ENCODE measurements at regions not wholly inside any gene's neighbourhood (a gene's known extent, or its start where the extent isn't known, plus 50 kb on each side); places are given as distances from the start of the nearest gene placed in this dataset.

GRCh38 chr17:6248061-6248460, 177.9 kb downstream of the WSCD1 start:
- no peak overlapping the region for H3K4me3 ChIP-seq
- H3K36me3 ChIP-seq (replicated peaks in 1 of 2; ENCODE audit: insufficient read depth in 1 of 2, low read depth in 2 of 2), result no peaks in the 10 kb centered on the region
- no peaks in the 10 kb centered on the region for H3K9me3 ChIP-seq
- TF ChIP-seq CTCF (IDR thresholded peaks at IDR 0.05) (no peak), POLR2A (IDR thresholded peaks at IDR 0.05) (no peak)
- no peaks in the 10 kb centered on the region for H3K27me3 ChIP-seq
- no peaks in the 10 kb centered on the region for H3K4me1 ChIP-seq
- WGBS, 2 donors, result 31 to 38% methylated on average over 3 to 4 of the region's 4 CpGs
- intact Hi-C loops (cut with DNase I), result no loop called here
- DNase-seq, result no peak
- H3K27ac ChIP-seq, result no peak overlapping the region
- no peak for ATAC-seq

- WGBS, 2 donors, result 47 to 53% methylated on average over 5 to 8 of the region's 8 CpGs
- no peak overlapping the region for H3K27ac ChIP-seq
- no peak for TF ChIP-seq CTCF (IDR thresholded peaks at IDR 0.05)
- TF ChIP-seq POLR2A (IDR thresholded peaks at IDR 0.05), result no peak
- H3K27me3 ChIP-seq, result no peaks in the 10 kb centered on the region
- no peak overlapping the region for H3K4me3 ChIP-seq
- intact Hi-C loops (cut with DNase I), result no loop called here
- H3K9me3 ChIP-seq, result no peaks in the 10 kb centered on the region
- H3K36me3 ChIP-seq (replicated peaks in 1 of 2; ENCODE audit: insufficient read depth in 1 of 2, low read depth in 2 of 2), result no peaks in the 10 kb centered on the region
- no peak for DNase-seq
- ATAC-seq, result no peak
- no peaks in the 10 kb centered on the region for H3K4me1 ChIP-seq
These were observed 175.4 kb downstream of the WSCD1 start for GRCh38 chr17:6245301-6246177.

GRCh38 chr17:6244796-6245195, 174.6 kb downstream of the WSCD1 start:
- Histone ChIP-seq H3K9me3 (no peaks in the 10 kb centered on the region), H3K4me3 (no peak overlapping the region), H3K4me1 (no peaks in the 10 kb centered on the region), H3K27me3 (no peaks in the 10 kb centered on the region), H3K27ac (no peak overlapping the region), H3K36me3 (replicated peaks in 1 of 2; ENCODE audit: insufficient read depth in 1 of 2, low read depth in 2 of 2) (no peaks in the 10 kb centered on the region)
- intact Hi-C loops (cut with DNase I), result no loop called here
- 37 to 60% methylated on average over 1 to 4 of the region's 4 CpGs for WGBS, 2 donors
- ATAC-seq (no peak), DNase-seq (no peak)
- TF ChIP-seq POLR2A (IDR thresholded peaks at IDR 0.05) (no peak), CTCF (IDR thresholded peaks at IDR 0.05) (no peak)

GRCh38 chr17:6244253-6244652, 174.1 kb downstream of the WSCD1 start:
- intact Hi-C loops (cut with DNase I), result no loop called here
- H3K27ac ChIP-seq, result no peak overlapping the region
- ATAC-seq (no peak), DNase-seq (no peak)
- 25 to 26% methylated on average over 5 of the region's 5 CpGs for WGBS, 2 donors
- H3K36me3 ChIP-seq (replicated peaks in 1 of 2; ENCODE audit: insufficient read depth in 1 of 2, low read depth in 2 of 2), result no peaks in the 10 kb centered on the region
- TF ChIP-seq POLR2A (IDR thresholded peaks at IDR 0.05), result no peak
- no peak for TF ChIP-seq CTCF (IDR thresholded peaks at IDR 0.05)
- no peak overlapping the region for H3K4me3 ChIP-seq
- no peaks in the 10 kb centered on the region for H3K27me3 ChIP-seq
- no peaks in the 10 kb centered on the region for H3K4me1 ChIP-seq
- no peaks in the 10 kb centered on the region for H3K9me3 ChIP-seq

GRCh38 chr17:6243186-6243585, 173.0 kb downstream of the WSCD1 start:
- DNase-seq, result no peak
- no peak for TF ChIP-seq CTCF (IDR thresholded peaks at IDR 0.05)
- TF ChIP-seq POLR2A (IDR thresholded peaks at IDR 0.05), result no peak
- ATAC-seq, result no peak
- no peak overlapping the region for H3K27ac ChIP-seq
- H3K27me3 ChIP-seq, result no peaks in the 10 kb centered on the region
- intact Hi-C loops (cut with DNase I), result no loop called here
- no peaks in the 10 kb centered on the region for H3K9me3 ChIP-seq
- H3K4me3 ChIP-seq, result no peak overlapping the region
- H3K36me3 ChIP-seq (replicated peaks in 1 of 2; ENCODE audit: insufficient read depth in 1 of 2, low read depth in 2 of 2), result no peaks in the 10 kb centered on the region
- no peaks in the 10 kb centered on the region for H3K4me1 ChIP-seq

Data from body of pancreas (tissue), 4 donors.